ENCODE measurements at regions not wholly inside any gene's neighbourhood (a gene's known extent, or its start where the extent isn't known, plus 50 kb on each side); places are given as distances from the start of the nearest gene placed in this dataset.

GRCh38 chr10:44680764-44681163, 230.4 kb upstream of the TMEM72 start:
- DNase-seq (ENCODE audit: low read depth), result no peak

DNA sequence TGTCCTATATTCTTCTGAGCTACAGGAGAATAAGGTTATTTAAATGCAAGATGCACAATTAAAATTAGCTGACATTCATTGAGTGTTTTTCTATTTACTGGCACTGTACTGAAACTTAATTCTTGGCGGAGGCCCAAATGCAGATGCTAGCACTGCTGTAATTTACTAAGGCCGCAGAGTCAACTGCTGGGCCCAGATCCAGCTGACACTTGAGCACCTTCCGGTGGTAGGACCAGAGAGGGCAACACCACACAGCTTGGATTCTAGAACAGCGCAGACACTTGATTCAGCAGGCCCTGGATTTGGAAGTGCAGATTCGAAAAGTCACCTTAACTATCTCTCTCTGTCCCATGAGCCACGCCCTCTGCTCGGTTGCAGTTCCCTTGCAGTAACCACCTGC, 228.6 kb upstream of the TMEM72 start:
- peak; percentile 30 for DNase-seq (ENCODE audit: low read depth)

- peak; percentile 67 for DNase-seq (ENCODE audit: low read depth)
Measured at GRCh38 chr10:44684661-44685060, 226.5 kb upstream of the TMEM72 start.

DNA sequence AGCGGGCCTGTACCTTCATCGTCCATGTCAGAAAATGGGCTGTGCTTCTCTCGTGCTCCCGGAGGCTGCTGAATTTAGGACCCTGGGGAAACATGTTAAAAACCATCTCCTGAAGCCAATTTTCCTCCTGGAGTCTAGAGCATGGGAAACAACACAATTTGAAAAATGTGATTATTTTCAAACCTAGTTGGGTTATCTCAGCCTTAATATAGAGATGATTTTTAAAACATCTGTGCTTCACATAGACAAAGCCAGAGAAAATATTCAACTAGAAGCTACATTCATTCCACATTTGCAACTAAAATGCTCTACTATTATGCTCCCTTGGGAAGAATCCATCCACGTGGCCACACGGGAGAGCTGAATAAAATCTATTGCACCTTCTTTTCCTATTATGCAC, 225.9 kb upstream of the TMEM72 start:
- DNase-seq (ENCODE audit: low read depth), result no peak

GRCh38 chr10:44685747-44686146, 225.4 kb upstream of the TMEM72 start:
- DNase-seq (ENCODE audit: low read depth), result no peak

GRCh38 chr10:44689368-44689767, 221.8 kb upstream of the TMEM72 start:
- peak; percentile 40 for DNase-seq (ENCODE audit: low read depth)

DNA sequence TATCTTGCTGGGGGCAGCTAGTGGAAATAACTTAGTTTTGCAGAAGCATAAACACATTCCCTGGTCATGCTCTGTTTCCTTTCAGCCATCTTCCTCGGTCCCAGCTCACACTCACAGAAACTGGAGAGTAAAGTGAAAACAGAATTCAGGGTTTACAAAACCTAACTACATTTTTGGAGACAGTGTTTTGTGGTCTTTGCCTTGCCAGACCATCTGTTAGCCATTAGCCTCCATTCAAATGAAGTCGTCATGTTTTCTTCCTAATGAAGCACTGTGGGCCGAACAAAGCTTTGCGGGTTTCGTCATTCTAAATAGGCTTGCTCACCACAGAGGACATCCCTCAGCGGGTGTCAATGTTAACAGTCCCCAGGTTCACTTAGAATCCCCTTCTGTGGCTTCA, 214.6 kb upstream of the TMEM72 start:
- DNase-seq (ENCODE audit: low read depth), result peak; percentile 85

DNA sequence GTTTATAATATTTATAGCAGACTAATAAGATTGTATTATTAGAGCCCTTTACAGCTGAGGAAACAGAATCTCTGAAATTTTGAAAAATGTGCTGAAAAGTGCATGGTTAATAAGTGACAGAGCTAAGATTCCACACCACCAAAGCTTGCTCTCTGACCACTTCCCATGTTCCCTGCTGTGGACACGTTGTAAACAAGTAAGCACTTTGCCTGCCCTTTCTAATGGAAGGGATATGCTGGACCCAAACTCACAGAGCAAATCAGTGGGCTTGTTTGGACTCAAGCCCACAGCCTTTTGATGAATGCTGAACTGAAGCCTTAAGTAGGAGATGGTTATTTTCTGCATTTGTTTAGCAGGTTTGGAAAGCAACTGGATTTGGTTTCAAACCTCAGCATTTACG, 214.0 kb upstream of the TMEM72 start:
- DNase-seq (ENCODE audit: low read depth), result peak; percentile 96

- no peak for DNase-seq (ENCODE audit: low read depth)
Measured at GRCh38 chr10:44702531-44702930, 208.6 kb upstream of the TMEM72 start.

GRCh38 chr10:44703241-44704155, 207.6 kb upstream of the TMEM72 start:
- DNase-seq (ENCODE audit: low read depth), result peak; percentile 92

DNA sequence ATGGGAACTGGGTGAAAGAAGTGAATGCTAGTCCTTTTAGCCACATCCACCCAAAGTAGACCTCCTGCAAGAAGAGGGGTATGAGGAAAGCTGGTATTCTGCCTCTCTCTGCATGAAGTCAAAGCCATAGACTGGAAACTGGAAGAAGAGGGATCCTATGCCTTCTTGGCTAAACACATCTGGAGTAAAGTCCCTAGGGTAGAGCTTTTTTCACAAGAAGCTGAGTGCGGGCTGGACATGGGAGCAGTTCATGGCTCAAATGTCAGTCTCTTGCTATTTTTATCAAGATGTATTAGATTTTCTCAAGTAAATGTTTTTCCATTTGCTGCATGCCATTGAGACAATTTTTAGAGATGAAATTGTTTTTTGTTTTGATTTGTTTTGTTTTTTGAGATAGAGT, 206.5 kb upstream of the TMEM72 start:
- no peak for DNase-seq (ENCODE audit: low read depth)

GRCh38 chr10:44706745-44707144, 204.4 kb upstream of the TMEM72 start:
- peak; percentile 99 for DNase-seq (ENCODE audit: low read depth)

- no peak for DNase-seq (ENCODE audit: low read depth)
Measured at GRCh38 chr10:44713307-44713706, 197.8 kb upstream of the TMEM72 start.

DNA sequence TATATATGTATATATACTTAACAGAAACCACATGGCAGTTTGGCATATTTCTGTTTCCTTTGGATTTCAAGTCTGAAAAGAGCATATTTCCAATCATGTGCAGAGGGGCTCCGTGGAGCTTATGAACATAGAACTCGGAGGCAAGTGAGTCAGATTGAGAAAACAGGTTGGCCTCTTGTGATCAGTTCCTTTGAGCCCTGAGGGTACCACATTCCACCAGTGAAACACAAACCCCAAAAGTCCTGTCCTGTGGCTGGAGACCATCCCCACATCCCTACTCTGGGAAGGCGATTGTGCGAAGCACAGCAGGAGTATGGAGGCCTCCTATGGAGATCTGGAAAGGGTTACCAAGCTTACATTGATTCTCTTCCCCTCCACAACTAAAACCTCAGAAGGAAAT, 196.7 kb upstream of the TMEM72 start:
- no peak for DNase-seq (ENCODE audit: low read depth)

DNA sequence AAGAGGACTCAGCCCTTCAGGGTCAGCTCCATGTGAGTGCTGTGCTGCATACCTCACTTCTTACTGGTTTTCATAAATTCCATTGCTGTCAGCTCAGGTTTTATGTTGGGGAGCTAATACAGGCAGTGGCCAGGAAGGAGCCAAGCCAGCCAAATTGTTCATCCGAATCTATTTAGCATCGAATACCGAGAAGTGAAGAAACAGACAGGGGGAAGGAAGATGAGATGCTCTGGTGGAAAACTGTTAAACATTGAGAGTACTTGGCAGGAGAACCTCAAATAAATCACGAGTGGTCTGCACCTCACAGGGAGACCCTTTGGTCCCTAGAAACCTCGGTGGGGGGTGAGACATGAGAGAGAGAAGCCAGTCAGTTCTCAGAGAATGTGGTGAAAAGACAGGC, 196.0 kb upstream of the TMEM72 start:
- peak; percentile 88 for DNase-seq (ENCODE audit: low read depth)

GRCh38 chr10:44716470-44717015, 194.6 kb upstream of the TMEM72 start:
- no peak for DNase-seq (ENCODE audit: low read depth)

- DNase-seq (ENCODE audit: low read depth), result no peak
Measured at GRCh38 chr10:44723082-44723481, 188.1 kb upstream of the TMEM72 start.

DNA sequence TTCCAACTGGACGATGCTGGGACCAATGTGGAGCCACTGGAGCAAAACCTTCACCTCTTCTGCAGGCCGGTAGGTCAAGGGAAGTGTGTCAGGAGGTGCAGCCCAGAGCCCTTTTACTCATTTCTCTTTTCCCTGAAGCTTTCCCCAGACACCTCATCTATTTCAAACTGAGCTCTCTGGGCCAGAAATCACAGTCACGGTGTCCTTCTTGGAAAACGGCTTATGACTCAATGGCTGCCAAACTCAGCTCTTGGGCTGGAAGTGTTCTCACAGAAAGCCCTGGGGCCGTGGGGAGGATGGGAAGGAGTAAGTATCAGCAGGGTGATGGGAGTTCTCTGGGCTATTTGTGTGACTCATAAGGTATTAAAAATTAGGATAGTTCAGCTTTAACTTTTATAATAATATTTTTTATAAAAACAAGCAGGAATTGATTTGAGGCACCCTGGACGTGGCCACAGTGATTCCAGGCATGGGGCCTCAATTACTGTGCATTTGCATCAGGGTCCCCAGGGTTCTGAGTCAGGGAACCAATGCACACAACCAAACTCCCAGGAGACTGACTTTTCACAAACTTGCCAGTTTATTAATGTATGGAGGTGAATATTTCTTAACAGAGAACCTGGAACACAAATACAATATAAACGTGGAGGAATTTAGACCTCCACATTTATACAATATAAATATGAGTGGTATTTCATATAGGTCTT, 187.4 kb upstream of the TMEM72 start:
- peak; percentile 86 for DNase-seq (ENCODE audit: low read depth)

DNA sequence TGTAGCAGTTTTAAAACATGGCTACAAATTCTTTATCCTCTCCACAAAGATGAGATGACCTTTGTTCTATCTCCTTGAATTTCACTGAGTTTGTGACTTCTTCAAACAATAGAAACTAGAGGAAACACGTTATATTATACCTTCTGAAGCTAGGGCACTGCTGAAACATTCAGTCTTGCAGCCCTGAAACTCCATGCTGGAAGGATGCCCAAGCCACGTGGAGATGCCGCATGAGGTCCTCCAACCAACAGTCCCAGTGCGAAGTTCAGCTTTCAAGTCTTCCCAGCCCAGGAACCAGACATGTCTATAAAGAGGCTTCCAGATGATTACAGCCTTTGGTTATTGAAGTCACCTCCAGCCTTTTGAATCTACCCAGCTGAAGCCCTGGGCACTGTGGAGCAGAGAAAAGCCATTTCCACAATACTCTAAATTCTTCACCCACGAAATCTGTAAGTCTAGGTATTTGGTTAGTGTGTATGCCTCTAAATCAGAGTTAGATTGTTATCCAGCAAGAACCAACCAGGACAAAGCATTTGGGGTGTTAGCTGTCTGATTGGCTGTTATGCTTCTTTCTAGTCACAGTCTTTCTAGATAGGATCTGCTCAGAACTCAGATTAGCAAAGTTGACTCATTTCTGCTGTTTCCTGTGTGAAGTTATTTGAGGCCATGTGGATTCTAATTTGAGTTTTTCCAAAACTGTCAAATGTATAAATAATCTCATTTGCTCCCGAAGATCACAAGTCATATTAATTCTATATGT, 186.5 kb upstream of the TMEM72 start:
- peak; percentile 54 for DNase-seq (ENCODE audit: low read depth)

GRCh38 chr10:44725404-44725803, 185.7 kb upstream of the TMEM72 start:
- DNase-seq (ENCODE audit: low read depth), result no peak

DNA sequence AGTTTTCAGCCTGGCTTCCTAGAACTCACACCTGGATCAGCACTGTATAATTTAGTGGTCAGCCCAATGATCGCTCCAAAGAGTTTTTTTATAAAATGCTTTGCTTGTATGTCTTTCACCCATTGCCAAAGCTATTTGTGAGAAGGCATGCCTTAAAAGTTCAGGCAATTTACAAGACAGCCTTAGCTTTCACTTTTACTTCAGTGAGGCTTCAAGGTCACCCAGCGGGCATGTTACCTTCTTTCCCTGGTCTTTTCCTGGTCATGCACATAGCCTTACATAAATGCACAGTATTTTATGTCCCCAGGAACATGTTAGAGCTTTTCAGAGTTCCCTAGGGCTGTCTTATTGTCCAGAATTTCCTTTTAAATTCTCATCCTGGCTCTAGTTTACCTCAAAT, 179.9 kb upstream of the TMEM72 start:
- DNase-seq (ENCODE audit: low read depth), result peak; percentile 35

All from renal cortical epithelial cell (primary cell).